Chondrocyte (in vitro differentiated cells): ENCODE measurements at regions not wholly inside any gene's neighbourhood (a gene's known extent, or its start where the extent isn't known, plus 50 kb on each side); places are given as distances from the start of the nearest gene placed in this dataset.

Source experiments
- DNase-seq: peaks from one replicate; pipeline ENCODE4 v3.0.0; 2021; ENCODE audit warnings: mixed read lengths, low spot score
- H3K27ac Mint-ChIP-seq: one replicate; pipeline ENCODE4 v1.8.0; 2021; ENCODE audit warnings: mild to moderate bottlenecking, moderate library complexity, mixed read lengths; ENCODE audit not compliant: unreplicated experiment
- H3K27me3 Mint-ChIP-seq: 2 replicates; pipeline ENCODE4 v1.8.0; 2021; ENCODE audit warnings: low read depth, mixed read lengths
- H3K36me3 Mint-ChIP-seq: 2 replicates; pipeline ENCODE4 v1.8.0; 2021; ENCODE audit warnings: low read depth, mixed read lengths
- H3K4me1 Mint-ChIP-seq: 2 replicates; pipeline ENCODE4 v1.8.0; 2021; ENCODE audit warnings: low read depth, mild to moderate bottlenecking, mixed read lengths
- H3K4me3 Mint-ChIP-seq: one replicate; pipeline ENCODE4 v1.8.0; 2021; ENCODE audit warnings: mild to moderate bottlenecking, moderate library complexity, mixed read lengths; ENCODE audit not compliant: unreplicated experiment
- H3K9me3 Mint-ChIP-seq: 2 replicates; pipeline ENCODE4 v1.8.0; 2021; ENCODE audit warnings: low read depth, mixed read lengths
- TF ChIP-seq, protein P1 (sequence below): fragments of 200-600 bp; sonication (generic); IDR thresholded peaks from 2 replicates; pipeline ENCODE4 v1.5.0; 2021; ENCODE audit warnings: antibody characterized with exemption, mild to moderate bottlenecking, moderate library complexity

DNA sequence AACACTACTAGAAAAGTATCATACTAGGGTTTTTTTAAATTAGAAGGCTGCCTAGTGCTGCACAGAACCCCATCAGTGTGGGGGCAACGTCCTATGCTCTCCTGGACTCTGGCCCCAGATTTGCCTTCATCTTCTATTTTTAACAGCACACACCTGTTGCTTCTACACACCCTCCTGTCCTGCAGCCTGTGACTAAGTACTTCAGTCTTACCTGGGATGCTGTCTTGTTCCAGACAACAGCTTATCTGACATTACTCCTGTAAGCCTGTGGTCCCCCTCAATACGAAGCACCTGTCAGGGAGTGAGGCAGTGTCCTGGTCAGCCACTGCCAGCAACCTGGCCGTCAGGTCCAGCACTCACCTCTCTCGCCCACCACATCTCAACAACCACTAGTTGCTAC is 247.6 kb upstream of the PSMD7 start:
- no peak overlapping the region for H3K27ac Mint-ChIP-seq
- no peak for DNase-seq
- H3K4me1 Mint-ChIP-seq = no peaks in the 10 kb centered on the region
- H3K4me3 Mint-ChIP-seq = no peak overlapping the region
- H3K9me3 Mint-ChIP-seq = no peaks in the 10 kb centered on the region
- H3K36me3 Mint-ChIP-seq = no peaks in the 10 kb centered on the region
- TF ChIP-seq, protein P1, sequence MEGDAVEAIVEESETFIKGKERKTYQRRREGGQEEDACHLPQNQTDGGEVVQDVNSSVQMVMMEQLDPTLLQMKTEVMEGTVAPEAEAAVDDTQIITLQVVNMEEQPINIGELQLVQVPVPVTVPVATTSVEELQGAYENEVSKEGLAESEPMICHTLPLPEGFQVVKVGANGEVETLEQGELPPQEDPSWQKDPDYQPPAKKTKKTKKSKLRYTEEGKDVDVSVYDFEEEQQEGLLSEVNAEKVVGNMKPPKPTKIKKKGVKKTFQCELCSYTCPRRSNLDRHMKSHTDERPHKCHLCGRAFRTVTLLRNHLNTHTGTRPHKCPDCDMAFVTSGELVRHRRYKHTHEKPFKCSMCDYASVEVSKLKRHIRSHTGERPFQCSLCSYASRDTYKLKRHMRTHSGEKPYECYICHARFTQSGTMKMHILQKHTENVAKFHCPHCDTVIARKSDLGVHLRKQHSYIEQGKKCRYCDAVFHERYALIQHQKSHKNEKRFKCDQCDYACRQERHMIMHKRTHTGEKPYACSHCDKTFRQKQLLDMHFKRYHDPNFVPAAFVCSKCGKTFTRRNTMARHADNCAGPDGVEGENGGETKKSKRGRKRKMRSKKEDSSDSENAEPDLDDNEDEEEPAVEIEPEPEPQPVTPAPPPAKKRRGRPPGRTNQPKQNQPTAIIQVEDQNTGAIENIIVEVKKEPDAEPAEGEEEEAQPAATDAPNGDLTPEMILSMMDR = no peak
- peaks cover 3% of the 10 kb centered on the region for H3K27me3 Mint-ChIP-seq

DNA sequence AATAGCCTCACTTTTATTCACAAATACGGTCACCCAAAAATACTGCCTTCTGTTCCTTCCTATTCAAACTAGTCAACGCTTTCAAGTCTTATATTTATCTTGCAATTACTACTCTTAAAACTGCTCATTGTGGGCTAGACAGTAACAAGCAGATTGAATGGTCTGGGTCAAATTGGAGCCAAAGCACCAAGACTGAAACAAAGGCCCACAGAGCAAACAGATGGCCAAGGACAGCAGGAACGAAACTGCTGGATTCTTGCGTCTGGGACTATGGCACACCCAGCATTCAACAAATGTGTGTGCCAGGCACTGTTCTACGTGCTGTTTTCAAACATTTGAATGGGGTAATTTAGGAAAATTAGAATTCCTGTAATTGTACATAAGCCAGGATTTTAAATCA is 250.1 kb upstream of the PSMD7 start:
- H3K27ac Mint-ChIP-seq = no peak overlapping the region
- H3K4me3 Mint-ChIP-seq = no peak overlapping the region
- no peaks in the 10 kb centered on the region for H3K4me1 Mint-ChIP-seq
- H3K27me3 Mint-ChIP-seq = peaks cover 3% of the 10 kb centered on the region
- no peaks in the 10 kb centered on the region for H3K36me3 Mint-ChIP-seq
- no peak for DNase-seq
- H3K9me3 Mint-ChIP-seq = peaks cover 5% of the 10 kb centered on the region
- TF ChIP-seq, protein P1 = no peak

DNA sequence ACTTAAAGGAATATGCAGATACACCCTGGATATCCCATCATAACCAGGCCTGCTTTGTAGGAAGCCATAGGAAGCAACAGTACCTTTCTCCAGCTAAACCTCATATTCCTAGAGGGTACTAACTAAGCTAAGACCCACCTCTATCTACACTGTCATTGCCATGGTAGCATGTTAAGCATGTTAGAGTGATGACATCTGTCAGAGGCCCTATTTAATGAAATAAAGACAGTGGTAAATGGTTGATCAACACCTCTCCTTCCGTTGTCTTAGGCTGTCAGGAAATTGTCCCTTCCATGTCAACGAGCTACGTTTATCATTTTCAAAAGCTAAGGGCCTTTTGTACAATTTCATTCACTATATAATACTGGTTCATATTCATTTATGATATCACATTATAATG is 251.1 kb upstream of the PSMD7 start:
- H3K9me3 Mint-ChIP-seq = peaks cover 5% of the 10 kb centered on the region
- H3K4me1 Mint-ChIP-seq = no peaks in the 10 kb centered on the region
- TF ChIP-seq, protein P1 = no peak
- no peak for DNase-seq
- H3K4me3 Mint-ChIP-seq = no peak overlapping the region
- no peak overlapping the region for H3K27ac Mint-ChIP-seq
- H3K27me3 Mint-ChIP-seq = peaks cover 5% of the 10 kb centered on the region
- H3K36me3 Mint-ChIP-seq = no peaks in the 10 kb centered on the region

DNA sequence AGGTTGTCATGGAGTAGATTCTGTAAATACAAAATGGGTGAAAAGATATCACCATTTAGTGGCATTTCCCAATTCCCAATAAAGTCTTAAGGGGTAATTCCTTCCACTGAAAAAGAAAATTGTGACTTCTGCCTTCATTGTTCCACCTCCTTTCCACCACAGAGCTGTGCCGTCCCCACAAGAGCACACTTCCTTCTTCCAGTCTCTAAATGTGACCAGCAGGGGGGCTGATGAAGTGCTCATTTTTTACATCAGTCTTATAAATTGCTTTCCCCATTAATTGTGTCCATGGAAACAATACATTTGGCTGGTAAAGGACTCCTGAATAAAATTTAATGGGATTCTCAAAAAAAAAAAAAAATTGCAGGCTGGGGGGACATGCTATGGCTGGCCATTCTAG is 260.8 kb upstream of the PSMD7 start:
- H3K9me3 Mint-ChIP-seq = no peaks in the 10 kb centered on the region
- no peaks in the 10 kb centered on the region for H3K36me3 Mint-ChIP-seq
- H3K4me1 Mint-ChIP-seq = no peaks in the 10 kb centered on the region
- peaks cover 15% of the 10 kb centered on the region for H3K27me3 Mint-ChIP-seq
- TF ChIP-seq, protein P1 = peak; percentile 62
- DNase-seq = no peak
- no peak overlapping the region for H3K27ac Mint-ChIP-seq
- no peak overlapping the region for H3K4me3 Mint-ChIP-seq

DNA sequence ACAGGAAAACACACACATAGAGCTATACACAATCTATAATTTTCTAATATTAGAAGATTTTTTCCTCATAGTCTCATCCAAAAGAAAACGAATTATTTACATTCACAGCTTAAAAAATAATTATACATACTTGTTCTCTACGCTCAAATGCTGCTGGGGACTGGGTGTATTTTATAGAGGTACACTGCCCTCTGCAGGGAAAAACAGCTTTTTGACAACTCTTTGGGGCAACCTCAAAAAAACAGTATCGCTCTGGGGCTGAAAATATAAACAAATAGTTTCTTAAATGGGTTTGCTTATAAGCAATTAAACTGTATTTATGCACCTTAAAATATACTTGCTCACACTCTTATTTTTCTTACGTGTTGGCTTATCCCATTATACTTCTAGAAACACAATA is 261.8 kb upstream of the PSMD7 start:
- Mint-ChIP-seq H3K4me3 (no peak overlapping the region), H3K36me3 (no peaks in the 10 kb centered on the region), H3K4me1 (no peaks in the 10 kb centered on the region), H3K9me3 (no peaks in the 10 kb centered on the region), H3K27me3 (peaks cover 10% of the 10 kb centered on the region), H3K27ac (no peak overlapping the region)
- TF ChIP-seq, protein P1 = peak; percentile 80
- no peak for DNase-seq
